Panc1 (cell line): ENCODE measurements at regions not wholly inside any gene's neighbourhood (a gene's known extent, or its start where the extent isn't known, plus 50 kb on each side); places are given as distances from the start of the nearest gene placed in this dataset.

Source experiments
- CTCF ChIP-seq: fragments of 450-650 bp; IDR thresholded peaks from 2 replicates; pipeline ENCODE4 v1.5.1; 2017; ENCODE audit warnings: mild to moderate bottlenecking
- POLR2AphosphoS5 ChIP-seq: IDR thresholded peaks from 2 replicates; pipeline ENCODE4 v1.6.1; 2012; ENCODE audit warnings: mild to moderate bottlenecking, low read depth, low read length, moderate library complexity
- SIN3A ChIP-seq: IDR thresholded peaks from 2 replicates; pipeline ENCODE4 v1.6.1; 2012; ENCODE audit warnings: low read depth, mild to moderate bottlenecking, low read length, moderate library complexity, borderline replicate concordance; ENCODE audit not compliant: insufficient read depth
- TF ChIP-seq, protein P1 (sequence below), 2 experiments: IDR thresholded peaks; 2 replicates each; pipeline ENCODE4 v1.6.1; 2011 to 2012; ENCODE audit warnings: low read depth in 2 of 2, control low read depth in 1 of 2, low read length in 1 of 2, mild to moderate bottlenecking in 1 of 2, moderate library complexity in 1 of 2; ENCODE audit not compliant: insufficient read depth in 1 of 2

DNA sequence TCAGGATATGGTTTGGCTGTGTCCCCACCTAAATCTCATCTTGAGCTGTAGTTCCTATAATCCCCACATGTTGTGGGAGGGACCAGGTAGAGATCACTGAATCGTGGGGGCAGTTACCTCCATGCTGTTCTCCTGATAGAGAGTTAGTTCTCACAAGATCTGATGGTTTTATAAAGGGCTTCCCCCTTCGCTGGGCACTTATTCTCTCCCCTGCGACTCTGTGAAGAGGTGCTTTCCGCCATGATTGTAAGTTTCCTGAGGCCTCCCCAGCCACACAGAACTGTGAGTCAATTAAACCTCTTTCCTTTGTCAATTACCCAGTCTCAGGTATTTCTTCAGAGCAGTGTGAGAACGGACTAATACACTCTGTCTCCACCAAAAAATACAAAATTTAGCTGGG, 291.9 kb downstream of the BCOR start:
- TF ChIP-seq CTCF, result no peak
- TF ChIP-seq POLR2AphosphoS5, result no peak
- TF ChIP-seq, protein P1, sequence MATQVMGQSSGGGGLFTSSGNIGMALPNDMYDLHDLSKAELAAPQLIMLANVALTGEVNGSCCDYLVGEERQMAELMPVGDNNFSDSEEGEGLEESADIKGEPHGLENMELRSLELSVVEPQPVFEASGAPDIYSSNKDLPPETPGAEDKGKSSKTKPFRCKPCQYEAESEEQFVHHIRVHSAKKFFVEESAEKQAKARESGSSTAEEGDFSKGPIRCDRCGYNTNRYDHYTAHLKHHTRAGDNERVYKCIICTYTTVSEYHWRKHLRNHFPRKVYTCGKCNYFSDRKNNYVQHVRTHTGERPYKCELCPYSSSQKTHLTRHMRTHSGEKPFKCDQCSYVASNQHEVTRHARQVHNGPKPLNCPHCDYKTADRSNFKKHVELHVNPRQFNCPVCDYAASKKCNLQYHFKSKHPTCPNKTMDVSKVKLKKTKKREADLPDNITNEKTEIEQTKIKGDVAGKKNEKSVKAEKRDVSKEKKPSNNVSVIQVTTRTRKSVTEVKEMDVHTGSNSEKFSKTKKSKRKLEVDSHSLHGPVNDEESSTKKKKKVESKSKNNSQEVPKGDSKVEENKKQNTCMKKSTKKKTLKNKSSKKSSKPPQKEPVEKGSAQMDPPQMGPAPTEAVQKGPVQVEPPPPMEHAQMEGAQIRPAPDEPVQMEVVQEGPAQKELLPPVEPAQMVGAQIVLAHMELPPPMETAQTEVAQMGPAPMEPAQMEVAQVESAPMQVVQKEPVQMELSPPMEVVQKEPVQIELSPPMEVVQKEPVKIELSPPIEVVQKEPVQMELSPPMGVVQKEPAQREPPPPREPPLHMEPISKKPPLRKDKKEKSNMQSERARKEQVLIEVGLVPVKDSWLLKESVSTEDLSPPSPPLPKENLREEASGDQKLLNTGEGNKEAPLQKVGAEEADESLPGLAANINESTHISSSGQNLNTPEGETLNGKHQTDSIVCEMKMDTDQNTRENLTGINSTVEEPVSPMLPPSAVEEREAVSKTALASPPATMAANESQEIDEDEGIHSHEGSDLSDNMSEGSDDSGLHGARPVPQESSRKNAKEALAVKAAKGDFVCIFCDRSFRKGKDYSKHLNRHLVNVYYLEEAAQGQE (IDR thresholded peaks at IDR 0.05; ENCODE audit: insufficient read depth in 1 of 2, low read depth in 2 of 2, low read length in 1 of 2), result no peak
- no peak for TF ChIP-seq SIN3A
